CD4-positive, CD25-positive, alpha-beta regulatory T cell (primary cell): ENCODE measurements at regions not wholly inside any gene's neighbourhood (a gene's known extent, or its start where the extent isn't known, plus 50 kb on each side); places are given as distances from the start of the nearest gene placed in this dataset.

Experiments used
- ATAC-seq, 2 donors: fragments of 150-1000 bp; cut with Tn5 transposase; one replicate each; pipeline ENCODE4 v1.10.0; 2021; ENCODE audit warnings: low read depth in 2 of 2, moderate number of reproducible peaks in 2 of 2, moderate library complexity in 1 of 2
- DNase-seq, 3 donors: peaks; one replicate each; pipeline versions ENCODE4 v3.0.0 to v3.0.0-alpha.2; 2012 to 2022; ENCODE audit warnings: mixed read lengths in 1 of 3
- H3K27ac ChIP-seq: one replicate; pipeline ENCODE4 v1.7.0; 2013; ENCODE audit warnings: mild to moderate bottlenecking, low read length; ENCODE audit not compliant: insufficient read depth, poor library complexity, severe bottlenecking
- H3K27me3 ChIP-seq: one replicate; pipeline ENCODE4 v1.7.0; 2013; ENCODE audit warnings: low read length; ENCODE audit not compliant: control insufficient read depth, insufficient read depth
- H3K36me3 ChIP-seq: one replicate; pipeline ENCODE4 v1.7.0; 2013; ENCODE audit warnings: mild to moderate bottlenecking, low read length, moderate library complexity; ENCODE audit not compliant: control insufficient read depth, insufficient read depth
- H3K4me1 ChIP-seq: 2 replicates; pipeline ENCODE4 v1.7.0; 2013; ENCODE audit warnings: mild to moderate bottlenecking, low read length; ENCODE audit not compliant: insufficient read depth, control insufficient read depth, poor library complexity, severe bottlenecking
- H3K4me3 ChIP-seq: one replicate; pipeline ENCODE4 v1.7.0; 2013; ENCODE audit warnings: low read depth, mild to moderate bottlenecking, low read length, moderate library complexity
- H3K9me3 ChIP-seq, 2 experiments: 1 replicate in 1 of 2; 2 replicates in 1 of 2; pipeline ENCODE4 v1.7.0; 2013; ENCODE audit warnings: low read length in 2 of 2, mild to moderate bottlenecking in 1 of 2, moderate library complexity in 1 of 2; ENCODE audit not compliant: control insufficient read depth in 2 of 2
- H3K27ac Mint-ChIP-seq, 3 donors: one replicate each; pipeline ENCODE4 v1.8.0; 2020 to 2022; ENCODE audit warnings: mild to moderate bottlenecking in 3 of 3, mixed read lengths in 3 of 3, moderate library complexity in 2 of 3
- H3K27me3 Mint-ChIP-seq: one replicate; pipeline ENCODE4 v1.8.0; 2022; ENCODE audit warnings: mild to moderate bottlenecking, mixed read lengths
- H3K36me3 Mint-ChIP-seq: one replicate; pipeline ENCODE4 v1.8.0; 2020; ENCODE audit warnings: mixed read lengths
- H3K4me1 Mint-ChIP-seq, 4 donors: one replicate each; pipeline ENCODE4 v1.8.0; 2020 to 2022; ENCODE audit warnings: mixed read lengths in 4 of 4, mild to moderate bottlenecking in 1 of 4
- H3K4me3 Mint-ChIP-seq, 4 donors: one replicate each; pipeline ENCODE4 v1.8.0; 2020 to 2022; ENCODE audit warnings: mild to moderate bottlenecking in 4 of 4, mixed read lengths in 4 of 4, moderate library complexity in 3 of 4
- H3K9me3 Mint-ChIP-seq, 7 donors: one replicate each; pipeline ENCODE4 v1.8.0; 2020 to 2022; ENCODE audit warnings: mixed read lengths in 7 of 7, mild to moderate bottlenecking in 3 of 7, moderate library complexity in 2 of 7

GRCh38 chr2:9749546-9750223 is 93.6 kb upstream of the TAF1B start:
- H3K36me3 Mint-ChIP-seq: no peaks in the 10 kb centered on the region
- H3K4me3 ChIP-seq: no peak overlapping the region
- no peak overlapping the region for H3K27ac Mint-ChIP-seq
- H3K27me3 Mint-ChIP-seq: peaks cover 13% of the 10 kb centered on the region
- no peaks in the 10 kb centered on the region for H3K27me3 ChIP-seq
- no peaks in the 10 kb centered on the region for H3K9me3 ChIP-seq
- H3K4me1 Mint-ChIP-seq: peaks cover 6 to 40% (median 23%) of the 10 kb centered on the region in 4 donors
- DNase-seq (no peak), ATAC-seq (no peak)
- H3K4me3 Mint-ChIP-seq: no peak overlapping the region
- peaks cover 23% of the 10 kb centered on the region for H3K4me1 ChIP-seq
- no peaks in the 10 kb centered on the region for H3K9me3 Mint-ChIP-seq
- no peaks in the 10 kb centered on the region for H3K36me3 ChIP-seq
- no peak overlapping the region for H3K27ac ChIP-seq

GRCh38 chr2:9750224-9751215 is 92.8 kb upstream of the TAF1B start:
- peaks cover 15% of the 10 kb centered on the region for H3K27me3 Mint-ChIP-seq
- peak overlapping the region in 2 of 3 donors; percentile 16 to 88 for H3K27ac Mint-ChIP-seq
- no peak for ATAC-seq
- no peaks in the 10 kb centered on the region for H3K9me3 Mint-ChIP-seq
- H3K36me3 Mint-ChIP-seq: no peaks in the 10 kb centered on the region
- peak in 1 of 3 donors; percentile 37 for DNase-seq
- no peaks in the 10 kb centered on the region for H3K36me3 ChIP-seq
- H3K27ac ChIP-seq: no peak overlapping the region
- H3K4me3 ChIP-seq: no peak overlapping the region
- H3K4me3 Mint-ChIP-seq: no peak overlapping the region
- peaks cover 6 to 47% (median 23%) of the 10 kb centered on the region in 4 donors for H3K4me1 Mint-ChIP-seq
- peaks cover 29% of the 10 kb centered on the region for H3K4me1 ChIP-seq
- no peaks in the 10 kb centered on the region for H3K27me3 ChIP-seq
- H3K9me3 ChIP-seq: no peaks in the 10 kb centered on the region

DNA sequence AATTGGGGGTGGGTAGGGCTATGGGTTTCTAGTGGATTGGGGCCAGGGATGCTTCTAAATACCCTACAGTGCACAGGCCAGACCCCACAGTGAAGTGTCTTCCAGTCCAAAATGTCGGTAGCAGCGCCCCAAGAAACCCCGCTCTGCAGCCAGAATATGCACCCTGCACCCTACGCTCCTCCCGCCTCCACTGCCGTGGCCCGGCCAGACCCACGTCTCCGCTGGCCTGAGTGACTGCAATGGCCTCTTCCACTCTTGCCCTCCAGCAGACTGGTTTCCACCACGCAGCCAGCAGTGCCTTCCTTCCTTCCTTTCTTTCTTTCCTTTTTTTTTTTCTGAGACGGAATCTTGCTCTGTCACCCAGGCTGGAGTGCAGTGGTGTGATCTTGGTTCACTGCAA is 91.4 kb upstream of the TAF1B start:
- ATAC-seq: no peak
- no peak overlapping the region for H3K4me3 Mint-ChIP-seq
- Histone ChIP-seq H3K9me3 (no peaks in the 10 kb centered on the region), H3K36me3 (no peaks in the 10 kb centered on the region), H3K4me1 (peaks cover 29% of the 10 kb centered on the region), H3K4me3 (no peak overlapping the region), H3K27ac (no peak overlapping the region), H3K27me3 (peaks cover 4% of the 10 kb centered on the region)
- H3K27ac Mint-ChIP-seq: peak overlapping the region in 1 of 3 donors; percentile 88
- no peaks in the 10 kb centered on the region for H3K36me3 Mint-ChIP-seq
- H3K4me1 Mint-ChIP-seq: peaks cover 6 to 48% (median 23%) of the 10 kb centered on the region in 4 donors
- H3K9me3 Mint-ChIP-seq: no peaks in the 10 kb centered on the region
- no peak for DNase-seq
- peaks cover 27% of the 10 kb centered on the region for H3K27me3 Mint-ChIP-seq

DNA sequence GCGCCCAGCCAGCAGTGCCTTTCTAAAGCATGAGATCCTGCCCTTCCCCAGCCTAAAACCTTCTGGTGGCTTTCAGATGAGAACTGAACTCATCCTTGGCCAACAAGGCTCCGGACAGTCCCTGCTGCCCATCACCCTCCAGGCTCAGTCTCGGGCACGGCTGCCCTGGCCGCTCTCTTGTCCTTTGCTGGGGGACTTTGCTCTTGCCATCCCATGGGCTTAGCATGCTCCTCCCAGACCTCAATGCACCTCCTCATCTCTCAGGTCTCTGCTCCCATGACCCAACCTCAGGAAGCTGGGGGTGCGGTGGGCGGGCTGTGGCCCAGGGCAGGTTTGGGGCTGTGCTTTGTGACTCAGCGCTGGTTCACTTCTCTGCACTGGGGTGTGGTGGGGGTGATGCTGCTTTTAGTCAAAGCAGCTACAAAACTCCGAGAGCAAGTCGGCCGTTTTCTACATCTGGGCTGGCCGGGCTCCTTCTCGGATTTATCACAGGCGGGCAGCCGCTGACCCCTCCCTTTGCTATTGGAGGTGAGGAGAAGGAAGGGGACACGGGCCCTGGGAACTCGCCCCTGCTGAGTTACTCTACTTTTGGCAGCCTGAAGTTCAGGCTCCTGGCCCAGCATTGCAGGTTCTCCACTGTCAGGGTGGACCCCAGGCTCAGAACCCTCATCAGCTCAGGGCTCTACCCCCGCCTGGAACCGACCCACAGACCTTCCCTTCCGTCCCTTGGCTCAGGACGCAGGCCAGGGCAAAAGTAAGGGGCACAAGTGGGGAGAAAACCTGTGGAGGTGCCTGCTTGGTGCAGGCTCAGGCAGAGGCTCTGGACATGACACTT is 90.6 kb upstream of the TAF1B start:
- Mint-ChIP-seq H3K27ac (peak overlapping the region; percentile 77 to 95 (median 88)), H3K4me3 (peak overlapping the region in 3 of 4 donors; percentile 47 to 89 (median 86)), H3K9me3 (no peaks in the 10 kb centered on the region), H3K27me3 (peaks cover 35% of the 10 kb centered on the region), H3K4me1 (peaks cover 6 to 48% (median 26%) of the 10 kb centered on the region in 4 donors), H3K36me3 (no peaks in the 10 kb centered on the region)
- peak; percentile 80 to 86 for ATAC-seq
- H3K36me3 ChIP-seq: no peaks in the 10 kb centered on the region
- H3K9me3 ChIP-seq: no peaks in the 10 kb centered on the region
- peak in 1 of 3 donors; percentile 87 for DNase-seq
- peaks cover 4% of the 10 kb centered on the region for H3K27me3 ChIP-seq
- peak overlapping the region; percentile 37 for H3K4me3 ChIP-seq
- H3K4me1 ChIP-seq: peaks cover 29% of the 10 kb centered on the region
- no peak overlapping the region for H3K27ac ChIP-seq

- peak overlapping the region; percentile 77 to 95 (median 88) for H3K27ac Mint-ChIP-seq
- Histone ChIP-seq H3K27ac (no peak overlapping the region), H3K36me3 (no peaks in the 10 kb centered on the region), H3K27me3 (peaks cover 4% of the 10 kb centered on the region), H3K9me3 (no peaks in the 10 kb centered on the region), H3K4me3 (peak overlapping the region; percentile 37), H3K4me1 (peaks cover 29% of the 10 kb centered on the region)
- DNase-seq (peak in 2 of 3 donors; percentile 30 to 83), ATAC-seq (peak; percentile 61 to 73)
- peaks cover 36% of the 10 kb centered on the region for H3K27me3 Mint-ChIP-seq
- H3K4me3 Mint-ChIP-seq: peak overlapping the region in 3 of 4 donors; percentile 47 to 89 (median 86)
- no peaks in the 10 kb centered on the region for H3K36me3 Mint-ChIP-seq
- peaks cover 6 to 48% (median 26%) of the 10 kb centered on the region in 4 donors for H3K4me1 Mint-ChIP-seq
- H3K9me3 Mint-ChIP-seq: no peaks in the 10 kb centered on the region
These were observed 90.0 kb upstream of the TAF1B start for GRCh38 chr2:9753276-9753600.

GRCh38 chr2:9753665-9754531 is 89.4 kb upstream of the TAF1B start:
- peaks cover 39% of the 10 kb centered on the region for H3K27me3 Mint-ChIP-seq
- H3K9me3 Mint-ChIP-seq: no peaks in the 10 kb centered on the region
- Histone ChIP-seq H3K36me3 (no peaks in the 10 kb centered on the region), H3K4me1 (peaks cover 29% of the 10 kb centered on the region), H3K4me3 (peak overlapping the region; percentile 37), H3K9me3 (no peaks in the 10 kb centered on the region), H3K27ac (peak overlapping the region; percentile 38), H3K27me3 (peaks cover 4% of the 10 kb centered on the region)
- ATAC-seq (no peak), DNase-seq (peak in 2 of 3 donors; percentile 18 to 55)
- peak overlapping the region; percentile 52 to 89 (median 72) for H3K4me3 Mint-ChIP-seq
- H3K36me3 Mint-ChIP-seq: no peaks in the 10 kb centered on the region
- H3K27ac Mint-ChIP-seq: peak overlapping the region in 2 of 3 donors; percentile 83 to 88
- H3K4me1 Mint-ChIP-seq: peaks cover 6 to 48% (median 26%) of the 10 kb centered on the region in 4 donors
